GM23338 (cell line): ENCODE measurements at regions not wholly inside any gene's neighbourhood (a gene's known extent, or its start where the extent isn't known, plus 50 kb on each side); places are given as distances from the start of the nearest gene placed in this dataset.

Source experiments
- ATAC-seq: fragments of 200-7000 bp; cut with Tn5 transposase; 3 replicates; pipeline ENCODE4 v1.9.1; 2020
- DNase-seq: peaks from one replicate; pipeline ENCODE4 v3.0.0-alpha.2; 2015; ENCODE audit warnings: low spot score
- H2AFZ ChIP-seq: fragments of 200-600 bp; sonication (generic); 2 replicates; pipeline ENCODE4 v1.8.0; 2016; ENCODE audit warnings: antibody characterized with exemption, mild to moderate bottlenecking, moderate library complexity
- H3F3A ChIP-seq: fragments of 200-600 bp; sonication (generic); replicated peaks from 2 replicates; pipeline ENCODE4 v1.8.0; 2017; ENCODE audit warnings: antibody characterized with exemption, mixed run types, low read depth
- H3K27ac ChIP-seq: fragments of 200-600 bp; sonication (generic); 2 replicates; pipeline ENCODE4 v1.6.1; 2016; ENCODE audit warnings: low read depth
- H3K27me3 ChIP-seq: fragments of 200-600 bp; sonication (generic); 2 replicates; pipeline ENCODE4 v1.8.0; 2016; ENCODE audit warnings: mild to moderate bottlenecking, mixed run types, moderate library complexity; ENCODE audit not compliant: insufficient read depth
- H3K36me3 ChIP-seq: fragments of 200-600 bp; sonication (generic); 2 replicates; pipeline ENCODE4 v1.8.0; 2016; ENCODE audit warnings: mild to moderate bottlenecking; ENCODE audit not compliant: insufficient read depth
- H3K4me1 ChIP-seq: fragments of 200-600 bp; sonication (generic); 2 replicates; pipeline ENCODE4 v1.8.0; 2016; ENCODE audit warnings: mild to moderate bottlenecking, moderate library complexity; ENCODE audit not compliant: insufficient read depth
- H3K4me2 ChIP-seq: fragments of 200-600 bp; sonication (generic); 2 replicates; pipeline ENCODE4 v1.7.1; 2017; ENCODE audit warnings: mixed run types
- H3K4me3 ChIP-seq: fragments of 200-600 bp; sonication (generic); 2 replicates; pipeline ENCODE4 v1.6.1; 2016; ENCODE audit warnings: mixed run types
- H3K79me2 ChIP-seq: fragments of 200-600 bp; sonication (generic); replicated peaks from 2 replicates; pipeline ENCODE4 v1.8.0; 2017; ENCODE audit warnings: mild to moderate bottlenecking; ENCODE audit not compliant: insufficient read depth
- H3K9me2 ChIP-seq: fragments of 200-600 bp; sonication (generic); 2 replicates; pipeline ENCODE4 v1.8.0; 2017; ENCODE audit not compliant: insufficient read depth
- H4K20me1 ChIP-seq: fragments of 200-600 bp; sonication (generic); replicated peaks from 2 replicates; pipeline ENCODE4 v1.8.0; 2017; ENCODE audit warnings: mild to moderate bottlenecking; ENCODE audit not compliant: insufficient read depth
- H3K27ac Mint-ChIP-seq: 2 replicates; pipeline ENCODE4 v1.8.0; 2020; ENCODE audit warnings: inconsistent platforms, mild to moderate bottlenecking, moderate library complexity, mixed read lengths
- H3K27me3 Mint-ChIP-seq: 3 replicates; pipeline ENCODE4 v1.8.0; 2022; ENCODE audit warnings: low read depth, mild to moderate bottlenecking, moderate library complexity, mixed read lengths, inconsistent platforms; ENCODE audit not compliant: insufficient read depth, poor library complexity
- H3K36me3 Mint-ChIP-seq: 3 replicates; pipeline ENCODE4 v1.8.0; 2021; ENCODE audit warnings: low read depth, mild to moderate bottlenecking, inconsistent platforms, moderate library complexity, mixed read lengths
- H3K4me1 Mint-ChIP-seq: 3 replicates; pipeline ENCODE4 v1.8.0; 2020; ENCODE audit warnings: mild to moderate bottlenecking, inconsistent platforms, mixed read lengths
- H3K4me3 Mint-ChIP-seq: 3 replicates; pipeline ENCODE4 v1.8.0; 2021; ENCODE audit warnings: moderate library complexity, mild to moderate bottlenecking, inconsistent platforms, mixed read lengths
- H3K9me3 Mint-ChIP-seq: 3 replicates; pipeline ENCODE4 v1.8.0; 2020; ENCODE audit warnings: moderate library complexity, mild to moderate bottlenecking, inconsistent platforms, mixed read lengths
- CREB1 ChIP-seq: fragments of 250-450 bp; sonication (Bioruptor Pico); IDR thresholded peaks from 2 replicates; pipeline ENCODE4 v1.5.0; 2020; ENCODE audit warnings: low read depth, mild to moderate bottlenecking, moderate library complexity
- CTCF ChIP-seq, 2 experiments: fragments of 200-600 bp in 1 of 2; sonication (generic) in 1 of 2; conservative IDR thresholded peaks; 2 replicates each; pipeline versions ENCODE4 v1.5.1 to v1.6.1; 2016 to 2017; ENCODE audit warnings: antibody characterized with exemption in 2 of 2, low read depth in 2 of 2, mild to moderate bottlenecking in 2 of 2, moderate library complexity in 1 of 2
- EZH2 ChIP-seq: fragments of 200-600 bp; sonication (generic); IDR thresholded peaks from one replicate; pipeline ENCODE4 v1.8.0; 2017; ENCODE audit warnings: antibody characterized with exemption, mild to moderate bottlenecking, low read depth; ENCODE audit not compliant: unreplicated experiment
- EZH2phosphoT487 ChIP-seq: fragments of 200-600 bp; sonication (generic); IDR thresholded peaks from one replicate; pipeline ENCODE4 v1.8.1; 2018; ENCODE audit warnings: antibody characterized with exemption; ENCODE audit not compliant: unreplicated experiment
- JUNB ChIP-seq: IDR thresholded peaks from one replicate; pipeline ENCODE4 v1.6.1; 2016; ENCODE audit warnings: antibody characterized with exemption; ENCODE audit not compliant: unreplicated experiment
- NANOG ChIP-seq: IDR thresholded peaks from 2 replicates; pipeline ENCODE4 v1.6.1; 2016; ENCODE audit warnings: antibody characterized with exemption, borderline replicate concordance
- POLR2AphosphoS5 ChIP-seq: IDR thresholded peaks from 2 replicates; pipeline ENCODE4 v1.6.1; 2016; ENCODE audit warnings: antibody characterized with exemption, low read depth
- REST ChIP-seq: IDR thresholded peaks from one replicate; pipeline ENCODE4 v1.6.1; 2018; ENCODE audit warnings: antibody characterized with exemption; ENCODE audit not compliant: unreplicated experiment
- STAT1 ChIP-seq: IDR thresholded peaks from one replicate; pipeline ENCODE4 v1.6.1; 2016; ENCODE audit warnings: antibody characterized with exemption; ENCODE audit not compliant: unreplicated experiment
- ZNF114 ChIP-seq: fragments of 250-450 bp; sonication (Bioruptor Pico); IDR thresholded peaks from 2 replicates; pipeline ENCODE4 v1.5.0; 2020; ENCODE audit warnings: mild to moderate bottlenecking, moderate library complexity
- ZNF331 ChIP-seq: fragments of 250-450 bp; sonication (Bioruptor Pico); IDR thresholded peaks from 2 replicates; pipeline ENCODE4 v1.5.0; 2020; ENCODE audit warnings: low read depth, mild to moderate bottlenecking, moderate library complexity
- ZNF462 ChIP-seq: fragments of 250-450 bp; sonication (Bioruptor Pico); IDR thresholded peaks from 2 replicates; pipeline ENCODE4 v1.5.0; 2020; ENCODE audit warnings: mild to moderate bottlenecking, moderate library complexity
- TF ChIP-seq, protein P1 (sequence below): IDR thresholded peaks from 2 replicates; pipeline ENCODE4 v1.6.1; 2016; ENCODE audit warnings: antibody characterized with exemption

DNA sequence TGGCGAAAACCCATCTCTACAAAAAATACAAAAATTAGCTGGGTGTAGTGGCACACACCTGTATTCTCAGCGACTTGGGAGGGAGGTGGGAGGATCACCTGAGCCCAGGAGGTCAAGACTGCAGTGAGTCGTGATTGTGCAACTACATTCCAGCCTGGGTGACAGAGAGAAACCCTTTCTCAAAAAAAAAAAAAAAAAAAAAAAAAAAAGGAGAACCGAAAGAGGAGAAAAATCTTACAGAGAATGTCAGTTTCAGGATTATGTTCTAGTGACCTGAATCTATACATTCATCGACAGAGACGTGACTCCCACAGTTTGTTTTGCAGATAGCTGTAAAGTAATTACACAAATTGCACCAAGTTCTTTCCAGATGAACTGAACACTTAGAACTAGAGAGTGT lies 187.8 kb downstream of the FTCDNL1 start:
- TF ChIP-seq STAT1: no peak
- no peak for TF ChIP-seq NANOG
- no peak for TF ChIP-seq REST
- TF ChIP-seq ZNF462 (CRISPR knock-in tag): no peak
- TF ChIP-seq ZNF114 (CRISPR knock-in tag): no peak
- no peak for TF ChIP-seq EZH2phosphoT487
- TF ChIP-seq EZH2: no peak
- no peak for TF ChIP-seq JUNB
- TF ChIP-seq CTCF (conservative IDR thresholded peaks at IDR 0.05; ENCODE audit: low read depth in 2 of 2): no peak
- TF ChIP-seq CREB1 (CRISPR knock-in tag): no peak
- TF ChIP-seq ZNF331: no peak
- TF ChIP-seq POLR2AphosphoS5: no peak
- TF ChIP-seq, protein P1, sequence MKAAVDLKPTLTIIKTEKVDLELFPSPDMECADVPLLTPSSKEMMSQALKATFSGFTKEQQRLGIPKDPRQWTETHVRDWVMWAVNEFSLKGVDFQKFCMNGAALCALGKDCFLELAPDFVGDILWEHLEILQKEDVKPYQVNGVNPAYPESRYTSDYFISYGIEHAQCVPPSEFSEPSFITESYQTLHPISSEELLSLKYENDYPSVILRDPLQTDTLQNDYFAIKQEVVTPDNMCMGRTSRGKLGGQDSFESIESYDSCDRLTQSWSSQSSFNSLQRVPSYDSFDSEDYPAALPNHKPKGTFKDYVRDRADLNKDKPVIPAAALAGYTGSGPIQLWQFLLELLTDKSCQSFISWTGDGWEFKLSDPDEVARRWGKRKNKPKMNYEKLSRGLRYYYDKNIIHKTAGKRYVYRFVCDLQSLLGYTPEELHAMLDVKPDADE: no peak
- Histone ChIP-seq H3K79me2 (no peaks in the 10 kb centered on the region), H2AFZ (no peak overlapping the region), H3F3A (no peaks in the 10 kb centered on the region), H3K27me3 (peaks cover 13% of the 10 kb centered on the region; the same call in 1 of the 2 replicates), H3K9me2 (no peaks in the 10 kb centered on the region), H3K4me1 (peaks cover 5% of the 10 kb centered on the region; the same call in 1 of the 2 replicates), H4K20me1 (no peaks in the 10 kb centered on the region), H3K4me2 (no peak overlapping the region), H3K27ac (no peak overlapping the region), H3K4me3 (no peak overlapping the region), H3K36me3 (no peaks in the 10 kb centered on the region)
- Mint-ChIP-seq H3K27me3 (peaks cover 7% of the 10 kb centered on the region), H3K4me1 (peaks cover 2% of the 10 kb centered on the region; the same call in 2 of the 3 replicates), H3K27ac (no peak overlapping the region), H3K9me3 (no peaks in the 10 kb centered on the region), H3K36me3 (no peaks in the 10 kb centered on the region), H3K4me3 (no peak overlapping the region)
- ATAC-seq: peak; percentile 30; the same call in 2 of the 3 replicates
- peak; percentile 24 for DNase-seq
